DND-41 (cell line): ENCODE measurements at regions not wholly inside any gene's neighbourhood (a gene's known extent, or its start where the extent isn't known, plus 50 kb on each side); places are given as distances from the start of the nearest gene placed in this dataset.

Source experiments
- CTCF ChIP-seq: IDR thresholded peaks from 2 replicates; pipeline ENCODE4 v1.5.1; 2012; ENCODE audit warnings: borderline replicate concordance, low read length, moderate library complexity, mild to moderate bottlenecking; ENCODE audit not compliant: poor library complexity, severe bottlenecking; ENCODE audit errors: extremely low read depth
- EZH2 ChIP-seq: IDR thresholded peaks from 3 replicates; pipeline ENCODE4 v1.6.1; 2012; ENCODE audit warnings: borderline replicate concordance, low read depth, mild to moderate bottlenecking, moderate library complexity, low read length, inconsistent platforms; ENCODE audit not compliant: severe bottlenecking

- no peak for TF ChIP-seq EZH2
- TF ChIP-seq CTCF = no peak
Observed at GRCh38 chr4:104211657-104212056, 283.0 kb downstream of the CXXC4 start.
